Astrocyte of the spinal cord (primary cell): ENCODE measurements at regions not wholly inside any gene's neighbourhood (a gene's known extent, or its start where the extent isn't known, plus 50 kb on each side); places are given as distances from the start of the nearest gene placed in this dataset.

ENCODE experiments used
- DNase-seq: peaks from one replicate; pipeline ENCODE4 v3.0.0; 2011; ENCODE audit warnings: low read depth, low spot score
- H3K4me3 ChIP-seq: 2 replicates; pipeline ENCODE4 v1.5.1; 2011; ENCODE audit warnings: low read depth, mild to moderate bottlenecking, low read length, moderate library complexity
- CTCF ChIP-seq: IDR thresholded peaks from 2 replicates; pipeline ENCODE4 v1.5.1; 2012; ENCODE audit warnings: low read depth, mild to moderate bottlenecking, low read length, inconsistent platforms
- in situ Hi-C: cut with HindIII; loops from 2 replicates; pipeline ENCODE4 v1.10.0; 2017; ENCODE audit warnings: low sequenced_read_pairs

- H3K4me3 ChIP-seq = no peak overlapping the region
- no peak for DNase-seq
- TF ChIP-seq CTCF = no peak
- in situ Hi-C loops = no loop called here
Observed at GRCh38 chr1:229087906-229088305, 183.0 kb upstream of the RAB4A start.

DNA sequence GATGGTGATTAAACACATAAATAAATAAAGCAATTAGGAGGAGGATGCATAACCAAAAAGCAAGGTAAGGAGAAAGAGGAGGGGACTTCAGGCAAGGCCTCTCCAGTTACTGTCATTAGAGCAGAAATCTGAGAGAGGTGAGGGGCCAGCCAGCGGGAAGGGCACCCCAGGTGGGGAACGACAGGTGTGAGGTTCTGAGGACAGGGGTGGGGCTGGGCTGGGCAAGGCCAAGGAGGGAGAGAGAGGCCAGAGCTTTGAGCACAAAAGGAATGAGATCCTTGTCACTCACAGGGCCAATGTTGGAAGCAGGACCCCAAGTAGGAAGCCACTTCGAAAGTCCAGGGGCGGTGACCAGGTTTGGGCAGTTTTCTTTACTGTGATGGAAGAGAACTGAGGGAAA, 182.2 kb upstream of the RAB4A start:
- no peak for TF ChIP-seq CTCF
- H3K4me3 ChIP-seq = no peak overlapping the region
- in situ Hi-C loops = no loop called here
- DNase-seq = no peak

DNA sequence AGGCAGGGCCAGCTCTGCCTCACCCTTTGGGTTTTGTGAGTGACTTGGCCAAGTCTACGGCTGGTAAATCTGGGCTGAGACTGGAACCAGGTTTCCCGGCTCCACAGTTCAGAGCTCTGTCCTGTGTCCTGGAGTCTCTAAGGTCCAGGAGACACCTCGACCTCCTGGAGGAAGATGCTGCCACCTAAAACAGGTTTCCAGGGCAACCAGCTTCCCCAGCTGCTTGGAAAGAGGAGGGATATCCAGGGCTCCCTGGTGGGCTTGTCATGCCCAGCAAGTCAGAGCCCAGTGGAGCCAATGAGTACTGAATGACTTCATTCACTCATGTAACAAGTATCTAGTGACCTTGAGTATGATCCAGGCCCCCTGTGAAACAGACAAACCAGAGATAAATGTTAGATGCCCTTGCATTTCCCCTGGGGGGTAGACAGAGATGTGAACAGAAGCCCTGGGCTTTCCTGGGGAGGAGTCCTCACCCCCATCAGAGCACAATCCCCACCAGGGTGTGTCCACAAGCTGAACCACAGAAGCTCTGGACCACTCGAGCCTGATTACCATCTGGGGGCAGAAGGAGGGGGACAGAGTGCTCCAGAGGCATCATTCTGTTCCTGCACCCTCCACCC, 181.2 kb upstream of the RAB4A start:
- no peak overlapping the region for H3K4me3 ChIP-seq
- in situ Hi-C loops = no loop called here
- TF ChIP-seq CTCF = no peak
- no peak for DNase-seq

DNA sequence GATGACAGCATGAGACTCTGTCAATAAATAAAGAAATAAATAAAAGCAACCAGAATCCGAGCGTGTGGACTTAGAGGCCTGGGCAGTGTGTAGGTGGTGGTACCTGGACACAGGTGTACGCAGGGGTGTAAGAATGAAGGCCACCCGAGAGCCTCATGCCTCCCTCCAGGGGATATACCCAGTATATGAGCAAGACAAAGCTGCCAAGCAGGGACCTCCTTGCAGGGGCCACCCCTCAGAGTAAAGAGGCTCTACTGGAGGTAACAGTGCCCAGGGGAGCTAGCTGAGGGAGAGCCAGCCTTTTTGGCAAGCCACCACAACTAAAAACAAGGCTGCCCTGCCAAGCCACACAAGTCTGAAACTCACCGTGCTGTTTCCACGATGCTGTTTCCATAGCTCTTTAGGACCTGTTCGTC, 179.2 kb upstream of the RAB4A start:
- no peak for DNase-seq
- TF ChIP-seq CTCF = no peak
- H3K4me3 ChIP-seq = no peak overlapping the region
- in situ Hi-C loops = no loop called here

GRCh38 chr1:229092377-229093237, 178.3 kb upstream of the RAB4A start:
- H3K4me3 ChIP-seq = no peak overlapping the region
- in situ Hi-C loops = no loop called here
- no peak for DNase-seq
- no peak for TF ChIP-seq CTCF

GRCh38 chr1:229093238-229093540, 177.7 kb upstream of the RAB4A start:
- H3K4me3 ChIP-seq = no peak overlapping the region
- no peak for DNase-seq
- in situ Hi-C loops = no loop called here
- no peak for TF ChIP-seq CTCF
